Activated CD4-positive, alpha-beta T cell treated with anti-CD3 and anti-CD28 coated beads, Interleukin-2, amount 10 ng/mL, durations not matched to agents 7 days and 5 days (primary cell): ENCODE measurements at regions not wholly inside any gene's neighbourhood (a gene's known extent, or its start where the extent isn't known, plus 50 kb on each side); places are given as distances from the start of the nearest gene placed in this dataset.
A peak's percentile ranks its signal among the peaks of the same experiment; 100 is the strongest.

Experiments used
- CTCF ChIA-PET: fragments of 350-600 bp; sonication (Branson Sonifier 250); formaldehyde crosslinking; loops from one replicate; lab custom pipeline; 2021; ENCODE audit warnings: antibody characterized with exemption; lab: Charles Lee
- POLR2A ChIA-PET: fragments of 350-600 bp; sonication (Branson Sonifier 250); formaldehyde crosslinking; loops from one replicate; lab custom pipeline; 2021; ENCODE audit warnings: antibody characterized with exemption; lab: Charles Lee
- DNase-seq: peaks from one replicate; pipeline ENCODE4 v3.0.0-alpha.2; 2020
- H3K27ac Mint-ChIP-seq: one replicate; pipeline ENCODE4 v1.8.0; 2021; ENCODE audit warnings: mild to moderate bottlenecking, moderate library complexity, mixed read lengths
- H3K27me3 Mint-ChIP-seq: one replicate; pipeline ENCODE4 v1.8.0; 2021; ENCODE audit warnings: mixed read lengths
- H3K36me3 Mint-ChIP-seq: one replicate; pipeline ENCODE4 v1.8.0; 2021; ENCODE audit warnings: low read depth, mixed read lengths
- H3K4me1 Mint-ChIP-seq: one replicate; pipeline ENCODE4 v1.8.0; 2021; ENCODE audit warnings: mixed read lengths
- H3K4me3 Mint-ChIP-seq: one replicate; pipeline ENCODE4 v1.8.0; 2021; ENCODE audit warnings: mild to moderate bottlenecking, moderate library complexity, mixed read lengths
- H3K9me3 Mint-ChIP-seq: one replicate; pipeline ENCODE4 v1.8.0; 2021; ENCODE audit warnings: mixed read lengths

GRCh38 chr5:40381676-40382363 lies 297.9 kb upstream of the PTGER4 start:
- H3K27ac Mint-ChIP-seq, result no peak overlapping the region
- no peak for DNase-seq
- H3K36me3 Mint-ChIP-seq, result peaks cover 24% of the 10 kb centered on the region
- H3K9me3 Mint-ChIP-seq, result peaks cover 31% of the 10 kb centered on the region
- H3K4me3 Mint-ChIP-seq, result no peak overlapping the region
- POLR2A ChIA-PET, result no interaction called here
- peaks cover 76% of the 10 kb centered on the region for H3K4me1 Mint-ChIP-seq
- no peaks in the 10 kb centered on the region for H3K27me3 Mint-ChIP-seq
- CTCF ChIA-PET, result no interaction called here

- Mint-ChIP-seq H3K4me1 (peaks cover 69% of the 10 kb centered on the region), H3K4me3 (no peak overlapping the region), H3K27me3 (no peaks in the 10 kb centered on the region), H3K27ac (no peak overlapping the region), H3K36me3 (peaks cover 24% of the 10 kb centered on the region), H3K9me3 (peaks cover 31% of the 10 kb centered on the region)
- ChIA-PET CTCF (no interaction called here), POLR2A (no interaction called here)
- no peak for DNase-seq
These were observed 298.7 kb upstream of the PTGER4 start for GRCh38 chr5:40381016-40381415.

GRCh38 chr5:40378396-40379177 lies 301.1 kb upstream of the PTGER4 start:
- Mint-ChIP-seq H3K4me1 (peaks cover 45% of the 10 kb centered on the region), H3K36me3 (peaks cover 24% of the 10 kb centered on the region), H3K4me3 (peak overlapping the region; percentile 31), H3K27ac (peak overlapping the region; percentile 82), H3K9me3 (peaks cover 33% of the 10 kb centered on the region), H3K27me3 (no peaks in the 10 kb centered on the region)
- ChIA-PET POLR2A (no interaction called here), CTCF (interaction anchor here (1.3 kb wide), 1 partner anchor 11 kb away, joined by 3 read pairs; no protein-coding TSS in a partner anchor)
- DNase-seq, result no peak

GRCh38 chr5:40376566-40376965 lies 303.1 kb upstream of the PTGER4 start:
- DNase-seq, result no peak
- ChIA-PET CTCF (interaction anchor here (1.3 to 1.4 kb wide), 3 partner anchors 9 to 23 kb away, joined by 3 to 6 read pairs (median 3); no protein-coding TSS in a partner anchor), POLR2A (no interaction called here)
- no peak overlapping the region for H3K27ac Mint-ChIP-seq
- no peaks in the 10 kb centered on the region for H3K27me3 Mint-ChIP-seq
- H3K9me3 Mint-ChIP-seq, result peaks cover 35% of the 10 kb centered on the region
- H3K4me1 Mint-ChIP-seq, result peaks cover 27% of the 10 kb centered on the region
- peaks cover 23% of the 10 kb centered on the region for H3K36me3 Mint-ChIP-seq
- H3K4me3 Mint-ChIP-seq, result no peak overlapping the region

- H3K9me3 Mint-ChIP-seq, result peaks cover 33% of the 10 kb centered on the region
- no peak overlapping the region for H3K27ac Mint-ChIP-seq
These were observed 304.9 kb upstream of the PTGER4 start for GRCh38 chr5:40374853-40375252.

GRCh38 chr5:40368200-40368599 lies 311.5 kb upstream of the PTGER4 start:
- Mint-ChIP-seq H3K27ac (no peak overlapping the region), H3K9me3 (peaks cover 27% of the 10 kb centered on the region), H3K36me3 (peaks cover 15% of the 10 kb centered on the region), H3K27me3 (no peaks in the 10 kb centered on the region), H3K4me3 (no peak overlapping the region), H3K4me1 (no peaks in the 10 kb centered on the region)
- ChIA-PET CTCF (interaction anchor here (2.9 kb wide), 1 partner anchor 8 kb away, joined by 6 read pairs; no protein-coding TSS in a partner anchor), POLR2A (no interaction called here)
- no peak for DNase-seq

More at GRCh38 chr5:40374853-40375252, 304.9 kb upstream of the PTGER4 start:
- CTCF ChIA-PET, result interaction anchor here (0.9 kb wide), 1 partner anchor 10 kb away, joined by 3 read pairs; no protein-coding TSS in a partner anchor
- POLR2A ChIA-PET, result no interaction called here
- H3K4me1 Mint-ChIP-seq, result peaks cover 21% of the 10 kb centered on the region
- H3K27me3 Mint-ChIP-seq, result no peaks in the 10 kb centered on the region
- H3K4me3 Mint-ChIP-seq, result no peak overlapping the region
- DNase-seq, result no peak
- peaks cover 21% of the 10 kb centered on the region for H3K36me3 Mint-ChIP-seq

GRCh38 chr5:40367255-40367654 lies 312.5 kb upstream of the PTGER4 start:
- DNase-seq, result no peak
- CTCF ChIA-PET, result interaction anchor here (2.9 kb wide), 1 partner anchor 9 kb away, joined by 6 read pairs; no protein-coding TSS in a partner anchor

GRCh38 chr5:40365342-40366330 lies 314.1 kb upstream of the PTGER4 start:
- Mint-ChIP-seq H3K4me1 (peaks cover 3% of the 10 kb centered on the region), H3K27ac (no peak overlapping the region)
- CTCF ChIA-PET, result interaction anchor here (0.5 to 2.9 kb wide), 3 partner anchors 11 to 19 kb away, joined by 3 to 6 read pairs (median 3); no protein-coding TSS in a partner anchor

More at GRCh38 chr5:40367255-40367654, 312.5 kb upstream of the PTGER4 start:
- H3K9me3 Mint-ChIP-seq, result peaks cover 32% of the 10 kb centered on the region
- no peak overlapping the region for H3K4me3 Mint-ChIP-seq
- H3K27ac Mint-ChIP-seq, result no peak overlapping the region
- POLR2A ChIA-PET, result no interaction called here
- peaks cover 15% of the 10 kb centered on the region for H3K36me3 Mint-ChIP-seq
- no peaks in the 10 kb centered on the region for H3K4me1 Mint-ChIP-seq
- H3K27me3 Mint-ChIP-seq, result no peaks in the 10 kb centered on the region

GRCh38 chr5:40364441-40364840 lies 315.3 kb upstream of the PTGER4 start:
- no peaks in the 10 kb centered on the region for H3K27me3 Mint-ChIP-seq
- peaks cover 8% of the 10 kb centered on the region for H3K36me3 Mint-ChIP-seq
- H3K4me3 Mint-ChIP-seq, result no peak overlapping the region
- POLR2A ChIA-PET, result no interaction called here
- peaks cover 22% of the 10 kb centered on the region for H3K9me3 Mint-ChIP-seq
- H3K4me1 Mint-ChIP-seq, result peaks cover 7% of the 10 kb centered on the region
- CTCF ChIA-PET, result interaction anchor here (1.0 kb wide), 1 partner anchor 14 kb away, joined by 3 read pairs; no protein-coding TSS in a partner anchor
- H3K27ac Mint-ChIP-seq, result no peak overlapping the region
- DNase-seq, result no peak

More at GRCh38 chr5:40365342-40366330, 314.1 kb upstream of the PTGER4 start:
- POLR2A ChIA-PET, result no interaction called here
- Mint-ChIP-seq H3K27me3 (no peaks in the 10 kb centered on the region), H3K36me3 (peaks cover 11% of the 10 kb centered on the region), H3K4me3 (no peak overlapping the region), H3K9me3 (peaks cover 25% of the 10 kb centered on the region)
- DNase-seq, result no peak

- Mint-ChIP-seq H3K4me3 (no peak overlapping the region), H3K9me3 (peaks cover 15% of the 10 kb centered on the region), H3K4me1 (peaks cover 15% of the 10 kb centered on the region), H3K27ac (peak overlapping the region; percentile 0), H3K36me3 (peaks cover 3% of the 10 kb centered on the region), H3K27me3 (no peaks in the 10 kb centered on the region)
- ChIA-PET CTCF (interaction anchor here (1.2 kb wide), 1 partner anchor 150 kb away, joined by 3 read pairs; no protein-coding TSS in a partner anchor), POLR2A (interaction anchor here (0.6 kb wide), 1 partner anchor 135 kb away, joined by 3 read pairs; no protein-coding TSS in a partner anchor)
- no peak for DNase-seq
These were observed 318.3 kb upstream of the PTGER4 start for GRCh38 chr5:40361378-40361777.

- no peak overlapping the region for H3K27ac Mint-ChIP-seq
- CTCF ChIA-PET, result no interaction called here
- H3K27me3 Mint-ChIP-seq, result no peaks in the 10 kb centered on the region
- peaks cover 15% of the 10 kb centered on the region for H3K9me3 Mint-ChIP-seq
- no peak overlapping the region for H3K4me3 Mint-ChIP-seq
- POLR2A ChIA-PET, result no interaction called here
- peaks cover 3% of the 10 kb centered on the region for H3K36me3 Mint-ChIP-seq
- no peak for DNase-seq
- H3K4me1 Mint-ChIP-seq, result peaks cover 15% of the 10 kb centered on the region
These were observed 319.0 kb upstream of the PTGER4 start for GRCh38 chr5:40360685-40361084.

GRCh38 chr5:40359832-40360231 lies 319.9 kb upstream of the PTGER4 start:
- Mint-ChIP-seq H3K9me3 (peaks cover 15% of the 10 kb centered on the region), H3K36me3 (peaks cover 3% of the 10 kb centered on the region), H3K4me1 (peaks cover 15% of the 10 kb centered on the region), H3K27ac (no peak overlapping the region), H3K4me3 (no peak overlapping the region), H3K27me3 (no peaks in the 10 kb centered on the region)
- CTCF ChIA-PET, result interaction anchor here (0.6 kb wide), 1 partner anchor 180 kb away, joined by 3 read pairs; no protein-coding TSS in a partner anchor
- DNase-seq, result no peak
- POLR2A ChIA-PET, result no interaction called here
